Stomach (tissue), 8 donors: ENCODE measurements at regions not wholly inside any gene's neighbourhood (a gene's known extent, or its start where the extent isn't known, plus 50 kb on each side); places are given as distances from the start of the nearest gene placed in this dataset.

ENCODE experiments used
- DNase-seq, 2 donors: peaks; one replicate each; pipeline versions ENCODE4 v3.0.0 to v3.0.0-alpha.2; 2013 to 2019
- H3K27ac ChIP-seq, 5 donors: fragments of 200-600 bp in 4 of 5; sonication (generic) in 4 of 5; one replicate each; pipeline ENCODE4 v1.5.1; 2013 to 2019; ENCODE audit warnings: mild to moderate bottlenecking in 1 of 5, moderate library complexity in 1 of 5
- H3K27me3 ChIP-seq, 3 donors: fragments of 200-600 bp; sonication (generic); one replicate each; pipeline ENCODE4 v1.5.1; 2017 to 2019; ENCODE audit warnings: mixed run types in 1 of 3
- H3K36me3 ChIP-seq, 4 donors: fragments of 200-600 bp; sonication (generic); 1 replicate in 3 of 4; 2 replicates in 1 of 4; pipeline ENCODE4 v1.5.1; 2016 to 2019
- H3K4me1 ChIP-seq, 4 donors: fragments of 200-600 bp; sonication (generic); one replicate each; pipeline ENCODE4 v1.5.1; 2016 to 2019
- H3K4me3 ChIP-seq, 4 donors: fragments of 200-600 bp; sonication (generic) in 3 of 4; one replicate each; pipeline ENCODE4 v1.5.1; 2016 to 2019; ENCODE audit warnings: mild to moderate bottlenecking in 1 of 4
- H3K9me3 ChIP-seq, 4 donors: fragments of 200-600 bp; sonication (generic); one replicate each; pipeline ENCODE4 v1.5.1; 2016 to 2019
- CTCF ChIP-seq, 7 experiments: fragments of 450-650 bp in 4 of 7; fragments of 200-600 bp in 3 of 7; sonication (generic) in 3 of 7; IDR thresholded peaks; one replicate each; pipeline ENCODE4 v1.5.1; 2016 to 2019; ENCODE audit warnings: antibody characterized with exemption in 7 of 7, control low read depth in 2 of 7, mild to moderate bottlenecking in 1 of 7
- EP300 ChIP-seq: sonication (generic); formaldehyde crosslinking; IDR thresholded peaks from one replicate; pipeline ENCODE4 v1.6.1; 2017; ENCODE audit warnings: antibody characterized with exemption
- POLR2A ChIP-seq, 4 donors: fragments of 450-650 bp; IDR thresholded peaks; one replicate each; pipeline ENCODE4 v1.6.1; 2016; ENCODE audit warnings: antibody characterized with exemption in 4 of 4, control low read depth in 2 of 4, mild to moderate bottlenecking in 1 of 4, moderate library complexity in 1 of 4
- POLR2AphosphoS5 ChIP-seq, 3 donors: sonication (generic); formaldehyde crosslinking; IDR thresholded peaks; one replicate each; pipeline ENCODE4 v1.6.1; 2016; ENCODE audit warnings: antibody characterized with exemption in 3 of 3
- whole genome bisulfite sequencing, 5 donors: extraction: QIAGEN DNeasy Blood & Tissue Kit in 3 of 5; methylation state at CpG; one replicate each; pipeline versions ENCODE4 v1.1.5 to v1.1.7; 2013 to 2018; 5-methylcytosine and 5-hydroxymethylcytosine counted together
- intact Hi-C: fragments of 100-400 bp; cut with DNase I; formaldehyde crosslinking; loops from one replicate; pipeline ENCODE4 v1.15.1; 2023; ENCODE audit warnings: low total_unique reads
- donor health status: healthy with polysubstance abuse.
- donor health status: Bipolar disorder and iron deficiency.
- donor health status: healthy.

- no peak overlapping the region for H3K27ac ChIP-seq
- TF ChIP-seq EP300 (no peak), POLR2A (IDR thresholded peaks at IDR 0.05) (no peak), POLR2AphosphoS5 (IDR thresholded peaks at IDR 0.05) (no peak), CTCF (IDR thresholded peaks at IDR 0.05) (no peak)
- H3K4me1 ChIP-seq, result no peaks in the 10 kb centered on the region
- no peaks in the 10 kb centered on the region for H3K36me3 ChIP-seq
- no peak for DNase-seq
- intact Hi-C loops, result no loop called here
- H3K9me3 ChIP-seq, result no peaks in the 10 kb centered on the region
- WGBS, 5 donors, result 73 to 80% (median 77%) methylated on average over 1 of the region's 1 CpG
- no peaks in the 10 kb centered on the region for H3K27me3 ChIP-seq
- H3K4me3 ChIP-seq, result no peak overlapping the region
Observed at GRCh38 chr4:14053291-14053690, 425.8 kb upstream of the BOD1L1 start.

- H3K4me1 ChIP-seq, result no peaks in the 10 kb centered on the region
- no peaks in the 10 kb centered on the region for H3K36me3 ChIP-seq
- no peak overlapping the region for H3K27ac ChIP-seq
- TF ChIP-seq POLR2AphosphoS5 (IDR thresholded peaks at IDR 0.05), result no peak
- TF ChIP-seq POLR2A (IDR thresholded peaks at IDR 0.05), result no peak
- no peak for TF ChIP-seq CTCF (IDR thresholded peaks at IDR 0.05)
- TF ChIP-seq EP300, result no peak
- H3K9me3 ChIP-seq, result no peaks in the 10 kb centered on the region
- no peak for DNase-seq
- H3K4me3 ChIP-seq, result no peak overlapping the region
- intact Hi-C loops, result no loop called here
- H3K27me3 ChIP-seq, result no peaks in the 10 kb centered on the region
- 63 to 87% (median 78%) methylated on average over 1 of the region's 1 CpG for whole genome bisulfite sequencing, 5 donors
Observed at GRCh38 chr4:14054391-14054790, 426.9 kb upstream of the BOD1L1 start.

- intact Hi-C loops, result no loop called here
- Histone ChIP-seq H3K27me3 (no peaks in the 10 kb centered on the region), H3K4me3 (no peak overlapping the region), H3K27ac (no peak overlapping the region), H3K9me3 (no peaks in the 10 kb centered on the region), H3K36me3 (no peaks in the 10 kb centered on the region), H3K4me1 (no peaks in the 10 kb centered on the region)
- TF ChIP-seq CTCF (IDR thresholded peaks at IDR 0.05), result no peak
- TF ChIP-seq POLR2AphosphoS5 (IDR thresholded peaks at IDR 0.05), result no peak
- no peak for TF ChIP-seq EP300
- TF ChIP-seq POLR2A (IDR thresholded peaks at IDR 0.05), result no peak
- no peak for DNase-seq
- 68 to 80% (median 72%) methylated on average over 4 of the region's 4 CpGs for whole genome bisulfite sequencing, 5 donors
Observed at GRCh38 chr4:14059006-14059405, 431.5 kb upstream of the BOD1L1 start.

- TF ChIP-seq EP300, result no peak
- no peak for TF ChIP-seq CTCF (IDR thresholded peaks at IDR 0.05)
- TF ChIP-seq POLR2A (IDR thresholded peaks at IDR 0.05), result no peak
- TF ChIP-seq POLR2AphosphoS5 (IDR thresholded peaks at IDR 0.05), result no peak
- Histone ChIP-seq H3K9me3 (no peaks in the 10 kb centered on the region), H3K4me1 (peaks cover 0 to 7% (median 4%) of the 10 kb centered on the region in 4 donors), H3K27me3 (no peaks in the 10 kb centered on the region), H3K4me3 (no peak overlapping the region), H3K27ac (no peak overlapping the region), H3K36me3 (no peaks in the 10 kb centered on the region)
- intact Hi-C loops, result no loop called here
- DNase-seq, result no peak
- WGBS, 5 donors, result 83 to 90% (median 88%) methylated on average over 2 of the region's 2 CpGs
Observed at GRCh38 chr4:14064984-14065383, 437.5 kb upstream of the BOD1L1 start.
